H9 (cell line): ENCODE measurements at regions not wholly inside any gene's neighbourhood (a gene's known extent, or its start where the extent isn't known, plus 50 kb on each side); places are given as distances from the start of the nearest gene placed in this dataset.

Experiments
- DNase-seq: peaks from one replicate; pipeline ENCODE4 v3.0.0-alpha.2; 2017
- H2AFZ ChIP-seq: one replicate; pipeline ENCODE4 v1.6.1; 2013; ENCODE audit warnings: mild to moderate bottlenecking, low read length, control low read depth, moderate library complexity
- H2AK5ac ChIP-seq: 2 replicates; pipeline ENCODE4 v1.6.1; 2013; ENCODE audit warnings: low read length, control low read depth, mixed read lengths; ENCODE audit not compliant: insufficient read length
- H2BK120ac ChIP-seq: one replicate; pipeline ENCODE4 v1.6.1; 2013; ENCODE audit warnings: low read depth, mild to moderate bottlenecking, low read length, control low read depth, inconsistent platforms; ENCODE audit not compliant: poor library complexity, severe bottlenecking
- H2BK12ac ChIP-seq: 2 replicates; pipeline ENCODE4 v1.6.1; 2013; ENCODE audit warnings: low read length, control low read depth, mixed read lengths, low read depth; ENCODE audit not compliant: insufficient read length
- H2BK15ac ChIP-seq: 2 replicates; pipeline ENCODE4 v1.6.1; 2013; ENCODE audit warnings: low read depth, low read length, control low read depth
- H2BK20ac ChIP-seq: one replicate; pipeline ENCODE4 v1.6.1; 2013; ENCODE audit warnings: low read depth, mild to moderate bottlenecking, low read length, control low read depth, inconsistent platforms; ENCODE audit not compliant: poor library complexity, severe bottlenecking
- H2BK5ac ChIP-seq: 2 replicates; pipeline ENCODE4 v1.6.1; 2013; ENCODE audit warnings: low read length, control low read depth, mixed read lengths; ENCODE audit not compliant: insufficient read length
- H3K14ac ChIP-seq: 2 replicates; pipeline ENCODE4 v1.6.1; 2013; ENCODE audit warnings: low read length, control low read depth; ENCODE audit not compliant: insufficient read depth
- H3K18ac ChIP-seq: 2 replicates; pipeline ENCODE4 v1.6.1; 2013; ENCODE audit warnings: low read depth, mild to moderate bottlenecking, mixed read lengths, low read length, control low read depth; ENCODE audit not compliant: insufficient read length
- H3K23ac ChIP-seq: 2 replicates; pipeline ENCODE4 v1.6.1; 2013; ENCODE audit warnings: low read length, control low read depth, mixed read lengths, low read depth; ENCODE audit not compliant: insufficient read length
- H3K23me2 ChIP-seq: 2 replicates; pipeline ENCODE4 v1.6.1; 2013; ENCODE audit warnings: low read depth, mild to moderate bottlenecking, mixed read lengths, low read length, control low read depth; ENCODE audit not compliant: insufficient read length, poor library complexity, severe bottlenecking
- H3K27ac ChIP-seq: 2 replicates; pipeline ENCODE4 v1.5.1; 2013; ENCODE audit warnings: low read length, control low read depth, mixed read lengths, low read depth; ENCODE audit not compliant: insufficient read length
- H3K27me3 ChIP-seq: 2 replicates; pipeline ENCODE4 v1.6.1; 2013; ENCODE audit warnings: low read length, control low read depth, inconsistent platforms; ENCODE audit not compliant: insufficient read depth
- H3K4ac ChIP-seq: 2 replicates; pipeline ENCODE4 v1.6.1; 2013; ENCODE audit warnings: low read depth, mild to moderate bottlenecking, control low read depth, inconsistent platforms, low read length, moderate library complexity
- H3K4me1 ChIP-seq: 2 replicates; pipeline ENCODE4 v1.6.1; 2013; ENCODE audit warnings: low read length, control low read depth, inconsistent platforms; ENCODE audit not compliant: insufficient read depth
- H3K4me2 ChIP-seq: 2 replicates; pipeline ENCODE4 v1.6.1; 2013; ENCODE audit warnings: low read length, control low read depth, mixed read lengths; ENCODE audit not compliant: insufficient read length, insufficient read depth
- H3K56ac ChIP-seq: 2 replicates; pipeline ENCODE4 v1.6.1; 2013; ENCODE audit warnings: low read depth, mild to moderate bottlenecking, mixed read lengths, low read length, control low read depth; ENCODE audit not compliant: insufficient read length
- H3K79me1 ChIP-seq: 2 replicates; pipeline ENCODE4 v1.6.1; 2013; ENCODE audit warnings: low read depth, mild to moderate bottlenecking, moderate library complexity, low read length, control low read depth, inconsistent platforms; ENCODE audit not compliant: insufficient read depth, poor library complexity, severe bottlenecking
- H3K79me2 ChIP-seq: 2 replicates; pipeline ENCODE4 v1.6.1; 2013; ENCODE audit warnings: low read length, control low read depth, inconsistent platforms; ENCODE audit not compliant: insufficient read depth
- H3K9ac ChIP-seq: 2 replicates; pipeline ENCODE4 v1.6.1; 2013; ENCODE audit warnings: low read length, control low read depth, mixed read lengths; ENCODE audit not compliant: insufficient read length; ENCODE audit errors: extremely low read depth
- H3K9me3 ChIP-seq: one replicate; pipeline ENCODE4 v1.6.1; 2013; ENCODE audit warnings: low read depth, low read length, inconsistent platforms; ENCODE audit not compliant: control insufficient read depth
- H3T11ph ChIP-seq: one replicate; pipeline ENCODE4 v1.6.1; 2013; ENCODE audit warnings: mild to moderate bottlenecking, low read length, control low read depth, inconsistent platforms
- H4K20me1 ChIP-seq: one replicate; pipeline ENCODE4 v1.6.1; 2013; ENCODE audit not compliant: control insufficient read depth, insufficient read length, insufficient read depth
- H4K5ac ChIP-seq: 2 replicates; pipeline ENCODE4 v1.6.1; 2013; ENCODE audit warnings: low read depth, mild to moderate bottlenecking, mixed read lengths, low read length, control low read depth; ENCODE audit not compliant: insufficient read length
- H4K8ac ChIP-seq: replicated peaks from 2 replicates; pipeline ENCODE4 v1.6.1; 2013; ENCODE audit warnings: low read length, control low read depth, mixed read lengths, low read depth; ENCODE audit not compliant: insufficient read length
- H4K91ac ChIP-seq: 2 replicates; pipeline ENCODE4 v1.6.1; 2013; ENCODE audit warnings: low read depth, mild to moderate bottlenecking, moderate library complexity, mixed read lengths, low read length, control low read depth; ENCODE audit not compliant: insufficient read length
- H3K27ac Mint-ChIP-seq, 3 experiments: 2 replicates in 2 of 3; 3 replicates in 1 of 3; pipeline ENCODE4 v1.8.0; 2020 to 2021; ENCODE audit warnings: mixed read lengths in 3 of 3, mild to moderate bottlenecking in 1 of 3, moderate library complexity in 1 of 3
- H3K27me3 Mint-ChIP-seq: 2 replicates; pipeline ENCODE4 v1.8.0; 2021; ENCODE audit warnings: low read depth, mild to moderate bottlenecking, moderate library complexity, mixed read lengths
- H3K36me3 Mint-ChIP-seq, 3 experiments: 2 replicates in 2 of 3; 3 replicates in 1 of 3; pipeline ENCODE4 v1.8.0; 2020 to 2021; ENCODE audit warnings: low read depth in 3 of 3, mixed read lengths in 3 of 3; ENCODE audit not compliant: insufficient read depth in 1 of 3
- H3K4me1 Mint-ChIP-seq, 2 experiments: 2 replicates each; pipeline ENCODE4 v1.8.0; 2020; ENCODE audit warnings: mixed read lengths in 2 of 2
- H3K4me3 Mint-ChIP-seq, 2 experiments: 2 replicates in 1 of 2; 3 replicates in 1 of 2; pipeline ENCODE4 v1.8.0; 2020 to 2021; ENCODE audit warnings: mild to moderate bottlenecking in 2 of 2, mixed read lengths in 2 of 2, moderate library complexity in 1 of 2
- H3K9me3 Mint-ChIP-seq, 2 experiments: 2 replicates in 1 of 2; 3 replicates in 1 of 2; pipeline ENCODE4 v1.8.0; 2020; ENCODE audit warnings: mild to moderate bottlenecking in 2 of 2, mixed read lengths in 2 of 2, moderate library complexity in 1 of 2
- CTCF ChIP-seq: fragments of 200-600 bp; sonication (generic); conservative IDR thresholded peaks from 3 replicates; pipeline ENCODE4 v1.8.0; 2021; ENCODE audit warnings: antibody characterized with exemption, mild to moderate bottlenecking
- WGBS: extraction: QIAGEN DNeasy Blood & Tissue Kit; methylation state at CpG from one replicate; pipeline ENCODE4 v1.1.7; 2013; ENCODE audit warnings: missing lambda C conversion rate, low lambda C conversion rate, mixed read lengths; ENCODE audit not compliant: insufficient read length; ENCODE audit errors: extremely low coverage; 5-methylcytosine and 5-hydroxymethylcytosine counted together

DNA sequence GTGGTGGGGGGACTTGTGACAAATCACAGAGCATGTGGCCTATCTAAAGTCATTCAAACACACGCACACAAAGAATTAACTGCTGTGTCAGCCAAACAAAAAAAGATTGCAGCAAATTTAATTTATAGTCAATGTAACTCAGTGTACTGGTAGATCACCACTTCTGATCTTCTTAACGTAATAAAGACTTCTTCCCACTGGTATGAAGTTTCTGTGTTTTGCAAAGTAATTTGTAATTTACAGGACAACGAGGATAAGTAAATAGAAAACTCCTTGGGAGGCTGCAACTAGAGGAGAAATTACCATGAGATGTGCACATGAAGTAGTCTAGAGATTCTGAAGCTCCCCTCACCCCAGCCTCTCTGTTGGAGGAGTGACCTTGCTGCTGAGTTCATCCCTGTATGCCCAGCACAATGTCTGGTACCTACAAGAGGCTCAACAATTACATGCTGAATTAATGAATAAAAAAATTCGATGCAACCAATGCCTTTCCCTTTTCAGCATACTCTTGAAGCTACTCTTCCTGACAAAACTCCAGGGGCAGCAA lies 207.3 kb downstream of the ARRDC4 start:
- H4K91ac ChIP-seq = no peak overlapping the region
- H3K23ac ChIP-seq = no peak overlapping the region
- H3K9me3 Mint-ChIP-seq = no peaks in the 10 kb centered on the region
- no peaks in the 10 kb centered on the region for H3K23me2 ChIP-seq
- no peak overlapping the region for H2BK5ac ChIP-seq
- peaks cover 26 to 28% of the 10 kb centered on the region in 2 experiments for H3K4me1 Mint-ChIP-seq
- H3K4me3 Mint-ChIP-seq = peak overlapping the region in 1 of 2 experiments; percentile 25; a peak in 1 of 5 replicates
- H3K4ac ChIP-seq = no peak overlapping the region
- H2AK5ac ChIP-seq = no peak overlapping the region
- H2BK15ac ChIP-seq = no peak overlapping the region
- H2AFZ ChIP-seq = no peak overlapping the region
- H3K18ac ChIP-seq = no peak overlapping the region
- no peaks in the 10 kb centered on the region; the same call in 1 of the 2 replicates for H3K27me3 Mint-ChIP-seq
- H3K4me1 ChIP-seq = no peaks in the 10 kb centered on the region; the same call in 1 of the 2 replicates
- H4K5ac ChIP-seq = no peak overlapping the region
- no peaks in the 10 kb centered on the region for H3K79me2 ChIP-seq
- H3K27me3 ChIP-seq = no peaks in the 10 kb centered on the region
- no peak overlapping the region for H2BK20ac ChIP-seq
- H2BK12ac ChIP-seq = no peak overlapping the region
- no peak overlapping the region for H2BK120ac ChIP-seq
- no peak overlapping the region for H3K56ac ChIP-seq
- no peaks in the 10 kb centered on the region for H3K9me3 ChIP-seq
- no peaks in the 10 kb centered on the region for H4K20me1 ChIP-seq
- no peak overlapping the region for H3T11ph ChIP-seq
- no peak for DNase-seq
- no peaks in the 10 kb centered on the region for H3K79me1 ChIP-seq
- H3K14ac ChIP-seq = no peak overlapping the region
- no peak overlapping the region for H3K4me2 ChIP-seq
- H4K8ac ChIP-seq = no peak overlapping the region
- no peak overlapping the region for H3K27ac ChIP-seq
- peak overlapping the region in 1 of 3 experiments; percentile 44; a peak in 2 of 7 replicates for H3K27ac Mint-ChIP-seq
- no CpG with 5 or more reads among the region's 4 CpGs for WGBS
- TF ChIP-seq CTCF = no peak
- no peaks in the 10 kb centered on the region; a peak in 1 of 7 replicates for H3K36me3 Mint-ChIP-seq
- no peak overlapping the region for H3K9ac ChIP-seq
